ENCODE measurements at regions not wholly inside any gene's neighbourhood (a gene's known extent, or its start where the extent isn't known, plus 50 kb on each side); places are given as distances from the start of the nearest gene placed in this dataset.

- Histone ChIP-seq H3K36me3 (ENCODE audit: control insufficient read depth in 2 of 2, insufficient read depth in 1 of 2, low read length in 2 of 2) (no peaks in the 10 kb centered on the region), H3K4me3 (ENCODE audit: low read depth, low read length) (no peak overlapping the region), H3K4me1 (ENCODE audit: control insufficient read depth, insufficient read depth, low read length) (no peaks in the 10 kb centered on the region), H3K9me3 (ENCODE audit: control insufficient read depth, insufficient read depth, low read depth, low read length) (no peaks in the 10 kb centered on the region), H3K27ac (ENCODE audit: extremely low read depth, low read depth, low read length) (no peak overlapping the region)
- POLR2A ChIA-PET, result no interaction called here
- no peak for TF ChIP-seq ZNF670 (tag by site-specific recombination; IDR thresholded peaks at IDR 0.05; ENCODE audit: low read depth)
- no peak for TF ChIP-seq ZSCAN16 (tag by site-specific recombination; IDR thresholded peaks at IDR 0.05)
- no peak for TF ChIP-seq ATF2 (tag by site-specific recombination; IDR thresholded peaks at IDR 0.05; ENCODE audit: low read depth)
- TF ChIP-seq PRDM4 (tag by site-specific recombination; IDR thresholded peaks at IDR 0.05), result no peak
- CTCF ChIA-PET, result interaction anchor here (0.6 kb wide), 1 partner anchor 493 kb away, joined by 3 read pairs; no protein-coding TSS in a partner anchor
Observed at GRCh38 chr21:24339406-24339805, 1267.9 kb downstream of the MRPL39 start.

- no peaks in the 10 kb centered on the region for H3K4me1 ChIP-seq (ENCODE audit: control insufficient read depth, insufficient read depth, low read length)
- H3K9me3 ChIP-seq (ENCODE audit: control insufficient read depth, insufficient read depth, low read depth, low read length), result no peaks in the 10 kb centered on the region
- TF ChIP-seq ZNF488 (tag by site-specific recombination; IDR thresholded peaks at IDR 0.05) (no peak), AEBP2 (tag by site-specific recombination; IDR thresholded peaks at IDR 0.05; ENCODE audit: borderline replicate concordance) (no peak), SCRT2 (tag by site-specific recombination; IDR thresholded peaks at IDR 0.05) (no peak), ZBTB1 (tag by site-specific recombination; IDR thresholded peaks at IDR 0.05) (no peak), ZNF174 (tag by site-specific recombination; IDR thresholded peaks at IDR 0.05) (no peak), ZNF600 (tag by site-specific recombination; IDR thresholded peaks at IDR 0.05) (no peak), ELK4 (IDR thresholded peaks at IDR 0.05; ENCODE audit: borderline replicate concordance, low read depth, low read length) (no peak), ZNF302 (tag by site-specific recombination; IDR thresholded peaks at IDR 0.05; ENCODE audit: low read depth) (no peak), ZNF280D (tag by site-specific recombination; IDR thresholded peaks at IDR 0.05) (no peak), PBX3 (CRISPR knock-in tag; IDR thresholded peaks at IDR 0.05) (no peak), HOXD13 (CRISPR knock-in tag; IDR thresholded peaks at IDR 0.05; ENCODE audit: borderline replicate concordance) (no peak), ZNF214 (tag by site-specific recombination; IDR thresholded peaks at IDR 0.05; ENCODE audit: borderline replicate concordance) (no peak), ZNF514 (tag by site-specific recombination; IDR thresholded peaks at IDR 0.05) (no peak), ZNF677 (tag by site-specific recombination; IDR thresholded peaks at IDR 0.05) (no peak), ZNF701 (tag by site-specific recombination; IDR thresholded peaks at IDR 0.05) (no peak)
- CTCF ChIA-PET, result interaction anchor here (0.6 kb wide), 1 partner anchor 38 kb away, joined by 3 read pairs; no protein-coding TSS in a partner anchor
- no peak overlapping the region for H3K4me3 ChIP-seq (ENCODE audit: low read depth, low read length)
- POLR2A ChIA-PET, result no interaction called here
- H3K27ac ChIP-seq (ENCODE audit: extremely low read depth, low read depth, low read length), result no peak overlapping the region
- no peaks in the 10 kb centered on the region for H3K36me3 ChIP-seq (ENCODE audit: control insufficient read depth in 2 of 2, insufficient read depth in 1 of 2, low read length in 2 of 2)
Observed at GRCh38 chr21:24336491-24336890, 1270.8 kb downstream of the MRPL39 start.

Data from HEK293 (cell line).